SIG-M5 treated with dmso at 0.1 percent for 504 hours (cell line): ENCODE measurements at regions not wholly inside any gene's neighbourhood (a gene's known extent, or its start where the extent isn't known, plus 50 kb on each side); places are given as distances from the start of the nearest gene placed in this dataset.
"Not testable (repeated sequence)": the region's sequence is repeated elsewhere in the genome, so short reads cannot be mapped to it uniquely, and the experiment has no call there.

Experiments used
- DNase-seq: peaks from one replicate; lab custom pipeline; 2025; ENCODE audit not compliant: unreplicated experiment; lab: John Stamatoyannopoulos, UW

DNA sequence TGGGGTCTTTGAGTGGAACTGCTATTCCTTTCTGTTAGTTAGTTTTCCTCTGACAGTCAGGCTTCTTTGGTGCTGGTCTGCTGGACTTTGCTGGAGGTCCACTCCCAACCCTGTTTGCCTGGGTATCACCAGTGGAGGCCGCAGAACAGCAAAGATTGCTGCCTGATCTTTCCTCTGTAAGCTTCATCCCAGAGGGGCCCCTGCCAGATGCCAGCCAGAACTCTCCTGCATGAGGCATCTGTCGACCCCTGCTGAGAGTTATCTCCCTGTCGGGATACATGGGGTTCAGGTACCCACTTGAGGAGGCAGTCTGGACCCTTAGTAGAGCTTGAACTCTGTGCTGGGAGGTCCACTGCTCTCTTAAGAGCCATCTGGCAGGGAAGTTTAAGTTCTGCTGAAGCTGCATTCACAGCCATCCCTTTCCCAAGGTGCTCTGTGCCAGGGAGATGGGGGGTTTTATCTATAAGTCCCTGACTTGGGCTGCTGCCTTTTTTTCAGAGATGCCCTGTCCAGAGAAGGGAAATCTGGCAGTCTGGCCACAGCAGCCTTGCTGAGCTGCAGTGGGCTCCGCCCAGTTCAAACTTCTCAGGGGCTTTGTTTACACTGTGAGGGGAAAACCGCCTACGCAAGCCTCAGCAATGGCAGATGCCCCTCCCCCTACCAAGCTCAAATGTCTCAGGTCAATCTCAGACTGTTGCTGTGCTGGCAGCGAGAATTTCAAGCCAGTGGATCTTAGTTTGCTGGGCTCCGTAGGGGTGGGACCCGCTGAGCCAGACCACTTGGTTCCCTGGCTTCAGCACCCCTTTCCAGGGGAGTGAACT is 89.7 kb upstream of the CDK6 start:
- no peak for DNase-seq

DNA sequence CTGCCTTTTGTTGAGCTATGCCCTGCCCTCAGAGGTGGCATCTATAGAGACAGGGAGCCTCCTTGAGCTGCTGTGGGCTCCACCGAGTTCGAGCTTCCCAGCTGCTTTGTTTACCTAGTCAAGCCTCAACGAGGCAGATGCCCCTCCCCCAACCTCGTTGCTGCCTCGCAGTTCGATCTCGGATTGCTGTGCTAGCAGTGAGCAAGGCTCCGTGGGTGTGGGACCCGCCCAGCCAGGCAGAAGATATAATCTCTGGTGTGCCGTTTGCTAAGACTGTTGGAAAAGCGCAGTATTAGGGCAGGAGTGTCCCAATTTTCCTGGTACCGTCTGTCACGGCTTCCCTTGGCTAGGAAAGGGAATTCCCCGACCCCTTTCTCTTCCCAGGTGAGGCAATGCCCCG is 88.4 kb upstream of the CDK6 start:
- DNase-seq, result no peak

DNA sequence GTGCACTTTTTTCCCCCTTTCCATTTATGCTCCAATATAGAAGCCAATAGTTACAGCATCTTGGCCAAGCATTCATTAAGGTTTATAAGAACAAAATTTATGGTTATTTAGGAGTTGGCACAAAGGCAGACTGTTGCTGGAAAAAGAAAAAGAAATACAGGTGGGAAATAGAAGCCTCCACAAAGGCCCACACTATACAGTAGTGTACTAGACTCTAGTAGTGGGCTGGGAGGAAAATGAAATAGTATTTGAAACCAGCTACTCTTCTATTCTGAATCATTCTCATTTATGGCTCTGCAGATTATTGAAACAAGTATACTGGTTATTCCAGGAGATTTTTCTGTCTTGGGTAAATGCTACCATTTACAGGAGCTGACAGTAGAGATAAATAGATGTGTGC is 80.9 kb upstream of the CDK6 start:
- DNase-seq, result no peak

DNA sequence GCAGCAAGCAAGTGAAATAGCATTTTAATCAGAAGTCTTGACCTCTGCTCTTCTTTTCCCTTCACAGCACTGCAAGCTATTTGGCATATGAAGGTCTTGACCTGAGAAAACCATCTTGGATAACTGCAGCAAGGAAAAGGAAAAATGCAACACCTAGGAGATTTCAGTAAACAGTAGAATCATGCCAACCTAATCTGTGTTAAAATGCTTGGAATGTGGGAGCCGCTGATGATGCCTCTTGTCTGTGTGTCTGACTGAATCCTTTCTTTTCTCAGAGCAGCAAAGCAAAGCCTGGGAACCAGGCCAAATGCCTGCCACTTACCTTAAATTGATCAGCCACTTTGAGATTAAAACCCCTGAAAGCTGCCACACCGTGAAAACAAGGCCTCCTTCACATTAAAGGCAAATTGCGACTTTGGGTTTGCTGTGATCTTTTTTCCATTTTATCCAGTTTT is 80.4 kb upstream of the CDK6 start:
- DNase-seq, result peak; percentile 21

DNA sequence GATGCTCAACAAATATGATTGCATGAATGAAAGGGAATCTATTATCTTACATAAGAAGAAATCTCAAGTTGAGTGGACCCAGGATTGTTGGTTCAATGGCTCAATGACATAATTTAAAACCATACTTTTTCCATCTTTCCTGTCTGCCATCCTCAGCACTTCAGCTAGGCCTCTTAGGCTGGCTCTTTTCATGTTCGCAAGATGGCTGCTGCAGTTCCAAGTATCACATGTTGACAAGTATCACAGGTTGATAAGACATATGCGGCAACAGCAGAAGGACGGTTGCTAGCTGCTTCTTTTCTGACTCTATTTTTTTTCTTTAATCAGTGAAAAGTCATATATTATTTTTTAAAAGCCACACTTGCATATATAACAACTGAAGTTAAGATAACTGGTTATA is 79.0 kb upstream of the CDK6 start:
- no peak for DNase-seq

DNA sequence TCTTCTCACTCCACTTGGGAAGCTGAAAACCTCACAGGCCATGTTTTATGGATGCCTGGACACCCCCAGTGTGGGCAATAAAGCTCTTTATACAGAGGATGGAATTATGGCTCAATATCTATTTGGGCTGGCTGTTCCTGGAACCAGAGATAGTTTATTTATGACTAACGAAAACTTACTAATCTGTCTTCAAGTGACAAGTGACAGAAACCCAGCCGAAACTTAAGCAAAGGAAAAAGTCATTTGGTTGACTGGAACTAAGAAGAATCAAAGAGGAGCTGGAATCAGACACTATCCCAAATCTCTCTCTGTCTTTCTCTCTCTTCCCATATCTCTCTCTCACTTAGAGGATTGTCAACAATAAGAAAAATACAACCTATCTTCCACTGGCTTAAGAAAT is 78.3 kb upstream of the CDK6 start:
- DNase-seq, result no peak

DNA sequence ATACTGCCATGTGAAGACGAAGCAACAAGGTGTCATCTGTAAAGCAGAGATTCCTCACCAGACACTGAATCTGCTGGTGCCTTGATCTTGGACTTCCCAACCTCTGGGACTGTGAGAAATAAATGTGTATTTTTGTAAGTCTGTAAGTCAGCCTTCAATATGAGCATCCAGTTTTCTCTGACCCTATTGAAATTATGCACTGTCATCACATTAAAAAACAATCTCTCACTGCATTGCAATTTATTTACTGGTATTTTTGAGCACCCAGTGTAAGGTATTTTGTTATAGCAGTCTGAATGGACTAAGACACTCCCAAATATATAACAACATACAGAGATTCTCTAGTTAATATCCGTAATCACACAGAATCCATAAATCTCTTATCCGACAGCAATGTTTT is 77.5 kb upstream of the CDK6 start:
- no peak for DNase-seq

DNA sequence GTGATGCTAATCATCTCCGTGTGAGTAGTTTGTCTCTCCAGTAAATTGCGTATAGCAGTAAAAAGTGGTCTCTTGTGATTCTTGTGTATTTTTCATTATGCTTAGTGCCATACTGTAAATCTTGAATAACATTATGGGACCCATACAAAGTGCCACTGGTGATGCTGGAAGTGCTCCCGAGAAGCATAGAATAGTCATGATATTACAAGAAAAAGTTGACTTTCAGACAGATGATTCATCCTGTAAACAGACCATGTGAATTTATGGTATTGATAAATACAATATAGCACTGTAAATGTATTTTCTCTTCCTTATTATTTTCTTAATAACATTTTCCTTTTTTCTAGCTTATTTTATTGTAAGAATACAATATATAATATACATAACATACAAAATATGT is 74.6 kb upstream of the CDK6 start:
- no peak for DNase-seq

DNA sequence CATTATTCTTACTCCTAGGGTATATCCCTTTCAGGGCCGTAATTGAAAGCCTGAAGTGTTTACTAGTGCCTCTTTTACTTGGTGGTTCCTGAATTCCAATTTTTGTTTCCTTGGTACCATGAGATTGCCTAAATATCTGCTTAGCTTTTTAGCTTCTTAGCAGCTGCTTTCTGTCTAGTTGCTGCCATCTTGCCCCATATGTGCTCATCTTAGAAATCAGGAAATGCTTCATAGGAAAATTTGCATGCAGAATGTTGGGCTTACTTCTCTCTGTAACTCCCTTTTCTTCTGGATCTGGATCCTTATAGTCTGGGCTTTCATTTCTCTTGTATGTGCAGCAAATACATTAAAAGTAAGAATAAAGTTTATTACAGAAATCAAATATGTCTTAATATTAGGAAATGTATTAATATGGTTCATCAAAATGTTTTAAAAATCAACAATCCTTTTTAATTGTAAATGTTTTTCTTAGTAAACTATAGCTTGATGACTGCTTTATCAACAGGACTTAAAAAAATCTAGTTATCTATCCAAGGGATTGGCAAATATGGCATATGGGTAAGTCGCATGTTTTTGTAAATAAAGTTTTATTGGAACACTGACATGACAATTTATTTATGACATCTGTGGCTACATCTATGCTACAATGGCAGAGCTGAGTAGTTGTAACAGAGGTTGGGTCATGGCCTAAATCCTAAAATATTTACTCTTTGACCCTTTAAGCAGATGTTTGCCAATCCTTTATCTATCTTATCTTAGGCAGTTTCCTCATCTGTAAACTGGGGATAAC is 73.5 kb upstream of the CDK6 start:
- no peak for DNase-seq

DNA sequence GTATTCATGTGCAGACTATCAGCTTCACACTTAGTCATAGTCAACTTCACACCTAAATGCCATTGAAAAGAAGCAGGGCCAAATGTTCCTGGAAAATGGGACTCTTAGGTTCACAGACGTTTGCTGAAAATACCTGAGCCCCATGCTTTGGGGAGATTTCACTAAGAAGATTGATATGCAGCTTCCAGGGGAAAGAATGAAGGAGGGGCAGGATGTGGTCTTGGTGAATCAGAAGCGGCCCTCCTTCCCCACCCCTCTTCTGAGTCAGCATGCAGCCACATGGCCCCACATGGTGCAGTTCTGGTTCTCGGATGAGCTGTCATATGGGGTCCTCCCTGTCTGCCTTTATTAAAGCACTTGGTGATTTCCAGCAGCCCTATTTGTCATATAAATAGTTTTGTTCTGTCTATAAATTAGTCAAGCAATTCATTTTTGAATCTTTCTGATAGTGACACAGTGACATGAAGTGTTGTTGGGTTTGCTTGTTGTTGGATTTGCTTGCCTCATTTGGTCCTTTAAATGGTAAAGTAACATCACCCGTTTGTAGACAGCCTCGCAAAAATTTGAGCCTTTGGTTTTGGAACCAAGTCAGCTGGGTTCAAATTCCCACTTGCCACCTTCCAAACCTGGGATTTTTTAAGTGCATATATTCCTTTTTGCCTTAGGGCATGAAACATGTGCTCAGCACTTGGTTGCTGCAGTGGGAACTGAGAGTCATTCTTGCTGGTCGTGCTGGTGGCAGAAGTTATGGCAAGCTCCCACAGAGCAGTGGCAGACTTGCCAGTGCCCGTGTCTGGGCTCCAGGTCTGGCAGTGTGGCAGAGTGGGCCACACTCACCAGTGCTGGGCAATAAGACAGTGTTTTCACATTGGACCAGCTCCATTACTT is 68.1 kb upstream of the CDK6 start:
- peak; percentile 37 for DNase-seq

DNA sequence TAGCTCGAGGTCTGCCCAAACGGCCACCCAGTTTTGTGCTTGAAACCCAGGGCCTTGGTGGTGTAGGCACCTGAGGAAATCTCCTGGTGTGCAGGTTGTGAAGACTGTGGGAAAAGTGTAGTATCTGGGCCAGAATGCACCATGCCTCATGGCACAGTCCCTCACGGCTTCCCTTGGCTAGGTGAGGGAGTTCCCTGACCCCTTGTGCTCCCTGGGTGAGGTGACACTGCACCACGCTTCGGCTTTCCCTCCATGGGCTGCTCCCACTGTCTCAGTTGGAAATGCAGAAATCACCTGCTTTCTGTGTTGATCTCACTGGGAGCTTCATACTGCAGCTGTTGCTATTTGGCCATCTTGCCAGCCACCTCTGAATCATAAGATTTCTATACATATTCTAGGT is 62.4 kb upstream of the CDK6 start:
- DNase-seq, result no peak

DNA sequence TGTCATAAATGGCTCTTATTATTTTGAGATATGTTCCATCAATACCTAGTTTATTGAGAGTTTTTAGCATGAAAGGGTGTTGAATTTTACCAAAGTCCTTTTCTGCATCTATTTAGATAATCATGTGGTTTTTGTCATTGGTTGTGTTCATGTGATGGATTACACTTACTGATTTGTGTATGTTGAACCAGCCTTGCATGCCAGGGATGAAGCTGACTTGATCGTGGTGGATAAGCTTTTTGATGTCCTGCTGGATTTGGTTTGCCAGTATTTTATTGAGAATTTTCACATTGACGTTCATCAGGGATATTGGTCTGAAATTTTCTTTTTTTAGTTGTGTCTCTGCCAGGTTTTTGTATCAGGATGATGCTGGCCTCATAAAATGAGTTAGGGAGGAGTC is 58.5 kb upstream of the CDK6 start:
- DNase-seq, result not testable (repeated sequence)

DNA sequence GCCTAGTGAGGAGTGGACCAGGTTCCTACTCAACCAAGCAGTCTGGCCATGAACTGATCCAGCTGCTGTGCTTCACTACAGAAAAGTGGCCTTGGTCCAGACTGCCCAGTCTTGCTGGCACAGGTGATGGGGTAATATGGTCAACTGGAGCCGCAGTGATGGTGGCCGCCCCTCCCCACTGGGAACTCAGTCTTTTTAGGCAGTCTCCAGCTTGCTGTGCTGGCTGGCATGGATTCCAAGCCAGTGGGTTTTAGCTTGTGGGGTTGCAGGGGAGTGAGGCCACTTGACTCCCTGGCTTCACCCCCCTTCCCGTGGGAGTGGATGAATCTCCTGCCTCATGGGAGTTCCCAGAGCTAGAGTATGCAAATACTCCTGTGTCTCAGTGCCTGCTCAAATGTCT is 52.7 kb upstream of the CDK6 start:
- DNase-seq, result no peak
